Right lobe of liver (tissue), 6 donors: ENCODE measurements at regions not wholly inside any gene's neighbourhood (a gene's known extent, or its start where the extent isn't known, plus 50 kb on each side); places are given as distances from the start of the nearest gene placed in this dataset.

ENCODE experiments used
- ATAC-seq, 4 donors: fragments of 200-7000 bp; cut with Tn5 transposase; one replicate each; pipeline ENCODE4 v1.9.1; 2020; ENCODE audit warnings: mild to moderate bottlenecking in 4 of 4, moderate library complexity in 4 of 4
- DNase-seq, 3 donors: peaks; one replicate each; pipeline ENCODE4 v3.0.0-alpha.2; 2020
- H3K27ac ChIP-seq, 3 donors: fragments of 200-600 bp; one replicate each; pipeline ENCODE4 v1.8.0; 2022
- H3K27me3 ChIP-seq, 2 donors: fragments of 200-600 bp; one replicate each; pipeline ENCODE4 v1.8.0; 2022
- H3K36me3 ChIP-seq, 4 donors: fragments of 200-600 bp; sonication (generic) in 1 of 4; one replicate each; pipeline versions ENCODE4 v1.5.1 to v1.8.0; 2017 to 2022; ENCODE audit warnings: control low read depth in 1 of 4
- H3K4me1 ChIP-seq, 4 donors: fragments of 200-600 bp; sonication (generic) in 1 of 4; one replicate each; pipeline versions ENCODE4 v1.5.1 to v1.8.0; 2017 to 2022; ENCODE audit warnings: control low read depth in 1 of 4
- H3K4me3 ChIP-seq, 3 donors: fragments of 200-600 bp; one replicate each; pipeline ENCODE4 v1.8.0; 2022
- H3K9me3 ChIP-seq, 4 donors: fragments of 200-600 bp; sonication (generic) in 1 of 4; one replicate each; pipeline versions ENCODE4 v1.5.1 to v1.8.0; 2017 to 2022; ENCODE audit warnings: control low read depth in 1 of 4
- POLR2A ChIP-seq: fragments of 450-650 bp; IDR thresholded peaks from one replicate; pipeline ENCODE4 v1.6.1; 2017; ENCODE audit warnings: antibody characterized with exemption, mild to moderate bottlenecking
- WGBS: methylation state at CpG from one replicate; pipeline ENCODE4 v1.1.6; 2018; ENCODE audit warnings: low coverage, low lambda C conversion rate; ENCODE audit not compliant: insufficient coverage; ENCODE audit errors: missing lambda C conversion rate; 5-methylcytosine and 5-hydroxymethylcytosine counted together
- intact Hi-C, 2 donors: fragments of 100-400 bp; cut with DNase I; formaldehyde crosslinking; loops; one replicate each; pipeline versions ENCODE4 v1.11.2 to v1.14.1; 2022
- TF ChIP-seq, protein P1 (sequence below), 4 donors: fragments of 200-600 bp in 3 of 4; fragments of 450-650 bp in 1 of 4; IDR thresholded peaks; one replicate each; pipeline versions ENCODE4 v1.5.1 to v1.8.0; 2016 to 2022; ENCODE audit warnings: antibody characterized with exemption in 4 of 4, mild to moderate bottlenecking in 2 of 4
- donor health status: DM: no; HTN: yes; CAD: no.
- donor health status: DM: no; HTN: no; CAD: no.
- donor health status: DM: no; HTN: no; CAD: no.
- donor health status: DM: no; HTN: yes; CAD: no.
- donor health status: DM: no; HTN: yes; CAD: no.

DNA sequence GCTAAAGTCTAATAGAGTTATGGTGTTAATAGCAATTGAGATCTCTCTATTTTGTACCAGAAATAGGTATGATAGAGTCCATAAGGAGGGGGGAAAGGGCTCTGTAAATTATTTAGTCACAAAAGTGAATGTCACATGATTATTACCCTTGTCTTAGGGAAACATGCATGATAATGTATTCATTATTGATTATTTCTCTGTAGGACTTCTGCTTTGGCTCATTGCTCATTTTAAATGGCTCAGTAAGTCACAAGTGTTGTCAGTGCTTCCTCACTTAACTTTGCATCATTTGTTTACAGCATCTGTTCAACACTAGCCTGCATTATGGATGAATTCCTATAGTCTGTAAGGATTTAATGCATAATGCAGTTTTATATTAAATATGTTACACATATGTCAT, 788.8 kb upstream of the EDIL3 start:
- DNase-seq (no peak), ATAC-seq (no peak)
- Histone ChIP-seq H3K27me3 (no peaks in the 10 kb centered on the region), H3K4me1 (no peaks in the 10 kb centered on the region), H3K27ac (no peak overlapping the region), H3K9me3 (no peaks in the 10 kb centered on the region), H3K36me3 (no peaks in the 10 kb centered on the region), H3K4me3 (no peak overlapping the region)
- intact Hi-C loops, result no loop called here
- no peak for TF ChIP-seq POLR2A
- TF ChIP-seq, protein P1, sequence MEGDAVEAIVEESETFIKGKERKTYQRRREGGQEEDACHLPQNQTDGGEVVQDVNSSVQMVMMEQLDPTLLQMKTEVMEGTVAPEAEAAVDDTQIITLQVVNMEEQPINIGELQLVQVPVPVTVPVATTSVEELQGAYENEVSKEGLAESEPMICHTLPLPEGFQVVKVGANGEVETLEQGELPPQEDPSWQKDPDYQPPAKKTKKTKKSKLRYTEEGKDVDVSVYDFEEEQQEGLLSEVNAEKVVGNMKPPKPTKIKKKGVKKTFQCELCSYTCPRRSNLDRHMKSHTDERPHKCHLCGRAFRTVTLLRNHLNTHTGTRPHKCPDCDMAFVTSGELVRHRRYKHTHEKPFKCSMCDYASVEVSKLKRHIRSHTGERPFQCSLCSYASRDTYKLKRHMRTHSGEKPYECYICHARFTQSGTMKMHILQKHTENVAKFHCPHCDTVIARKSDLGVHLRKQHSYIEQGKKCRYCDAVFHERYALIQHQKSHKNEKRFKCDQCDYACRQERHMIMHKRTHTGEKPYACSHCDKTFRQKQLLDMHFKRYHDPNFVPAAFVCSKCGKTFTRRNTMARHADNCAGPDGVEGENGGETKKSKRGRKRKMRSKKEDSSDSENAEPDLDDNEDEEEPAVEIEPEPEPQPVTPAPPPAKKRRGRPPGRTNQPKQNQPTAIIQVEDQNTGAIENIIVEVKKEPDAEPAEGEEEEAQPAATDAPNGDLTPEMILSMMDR (IDR thresholded peaks at IDR 0.05), result no peak

DNA sequence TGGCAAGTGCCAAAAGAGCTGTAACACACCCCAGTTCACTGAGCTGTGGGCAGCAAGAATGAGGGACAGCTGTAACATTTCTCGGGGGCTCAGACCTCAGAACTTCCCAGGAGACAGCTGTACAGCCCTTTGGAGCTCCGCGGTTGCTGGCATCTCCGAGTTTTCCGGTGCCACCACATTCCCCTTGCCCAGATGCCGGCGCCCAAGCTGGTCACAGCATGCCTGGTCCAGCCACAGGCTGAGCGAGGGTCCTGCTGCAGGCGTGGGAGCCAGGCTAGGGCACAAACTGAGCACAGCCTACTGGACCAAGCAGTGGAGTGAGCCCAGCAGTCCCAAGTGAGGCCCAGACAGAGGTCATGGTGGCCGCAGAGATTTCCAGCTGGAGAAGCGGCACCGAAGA, 797.7 kb upstream of the EDIL3 start:
- ATAC-seq (no peak), DNase-seq (no peak)
- H3K9me3 ChIP-seq, result no peaks in the 10 kb centered on the region
- no peaks in the 10 kb centered on the region for H3K27me3 ChIP-seq
- no peaks in the 10 kb centered on the region for H3K36me3 ChIP-seq
- no peak overlapping the region for H3K4me3 ChIP-seq
- no peak overlapping the region for H3K27ac ChIP-seq
- 100% methylated on average over 1 of the region's 12 CpGs for WGBS
- no peak for TF ChIP-seq POLR2A
- TF ChIP-seq, protein P1 (IDR thresholded peaks at IDR 0.05), result no peak
- H3K4me1 ChIP-seq, result no peaks in the 10 kb centered on the region
- intact Hi-C loops, result no loop called here

DNA sequence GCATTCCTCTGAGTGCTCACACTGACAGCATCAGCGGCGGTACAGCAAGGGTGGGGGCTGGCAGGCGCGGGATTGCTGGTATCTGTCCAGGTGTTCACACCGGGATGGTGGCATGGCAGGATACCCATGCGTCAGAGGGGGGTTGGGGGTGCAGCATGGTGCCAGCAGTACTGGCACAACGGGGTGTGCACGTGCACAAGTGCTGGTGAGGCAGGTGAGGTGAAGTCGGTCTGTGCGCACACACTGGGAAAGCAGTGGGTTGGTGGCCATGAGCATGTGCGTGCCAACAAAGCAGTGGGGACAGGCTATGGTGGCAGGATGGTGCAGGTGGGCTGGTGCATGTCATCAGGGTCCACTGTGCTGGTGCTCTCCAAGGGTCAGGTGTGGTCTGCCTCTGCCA, 819.6 kb upstream of the EDIL3 start:
- H3K36me3 ChIP-seq, result no peaks in the 10 kb centered on the region
- WGBS, result 87% methylated on average over 3 of the region's 11 CpGs
- intact Hi-C loops, result no loop called here
- no peak overlapping the region for H3K4me3 ChIP-seq
- H3K27me3 ChIP-seq, result no peaks in the 10 kb centered on the region
- H3K27ac ChIP-seq, result no peak overlapping the region
- ATAC-seq (peak in 1 of 4 donors; percentile 39), DNase-seq (no peak)
- H3K9me3 ChIP-seq, result no peaks in the 10 kb centered on the region
- no peaks in the 10 kb centered on the region for H3K4me1 ChIP-seq
- no peak for TF ChIP-seq POLR2A
- TF ChIP-seq, protein P1 (IDR thresholded peaks at IDR 0.05), result no peak

DNA sequence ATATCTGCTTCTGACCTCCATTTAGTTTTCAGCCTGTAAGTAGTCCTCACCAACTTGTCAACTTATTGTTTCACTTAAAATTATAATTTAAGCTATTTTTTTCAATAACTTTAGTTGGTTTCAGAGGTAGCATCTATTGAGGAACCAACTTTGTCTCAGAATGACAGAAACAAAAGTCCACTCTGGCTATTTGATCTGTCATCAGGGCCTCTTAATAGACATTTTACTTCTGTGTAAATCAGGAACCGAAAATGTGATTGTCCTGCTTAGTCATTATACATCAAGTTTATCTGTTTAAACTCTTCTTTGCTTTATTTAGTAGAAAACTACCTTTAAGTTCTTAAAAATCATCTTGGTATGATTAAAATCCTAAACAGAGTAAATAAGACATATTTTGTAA, 820.8 kb upstream of the EDIL3 start:
- no peaks in the 10 kb centered on the region for H3K9me3 ChIP-seq
- no peak for DNase-seq

More for the DNA sequence above, 820.8 kb upstream of the EDIL3 start:
- 47% methylated on average over 1 of the region's 1 CpG for WGBS
- H3K27me3 ChIP-seq, result no peaks in the 10 kb centered on the region
- ATAC-seq, result no peak
- no peak for TF ChIP-seq POLR2A
- TF ChIP-seq, protein P1 (IDR thresholded peaks at IDR 0.05), result no peak
- no peaks in the 10 kb centered on the region for H3K36me3 ChIP-seq
- H3K27ac ChIP-seq, result no peak overlapping the region
- intact Hi-C loops, result no loop called here
- H3K4me3 ChIP-seq, result no peak overlapping the region
- H3K4me1 ChIP-seq, result no peaks in the 10 kb centered on the region
